ENCODE measurements at regions not wholly inside any gene's neighbourhood (a gene's known extent, or its start where the extent isn't known, plus 50 kb on each side); places are given as distances from the start of the nearest gene placed in this dataset.

DNA sequence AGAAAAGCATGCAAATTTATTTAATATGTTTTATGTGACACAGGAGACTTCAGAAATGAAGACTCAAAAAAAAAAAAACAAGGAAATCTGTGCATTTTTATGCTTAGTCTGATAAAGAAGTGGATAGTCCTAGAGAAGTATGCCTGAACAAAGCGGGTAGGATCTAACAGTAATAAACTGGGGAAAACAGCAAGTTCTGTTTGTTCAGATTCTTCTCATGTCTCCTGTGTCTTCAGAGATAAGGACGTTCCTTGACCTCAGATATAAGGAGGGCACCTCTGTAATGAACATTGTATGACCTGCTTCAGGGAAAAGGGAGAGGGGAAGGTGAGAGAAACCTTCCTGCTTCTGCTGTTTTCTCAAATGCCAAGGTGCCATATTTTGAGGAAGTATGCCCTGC is 67.7 kb upstream of the TNFSF18 start:
- Histone ChIP-seq H3K27me3 (ENCODE audit: low read depth) (no peaks in the 10 kb centered on the region), H3K4me3 (no peak overlapping the region), H3K36me3 (no peaks in the 10 kb centered on the region), H3K4me1 (peaks cover 22% of the 10 kb centered on the region), H3K9me3 (replicated peaks) (no peaks in the 10 kb centered on the region), H3K27ac (replicated peaks) (no peak overlapping the region)
- no peak for DNase-seq
- intact Hi-C loops (cut with micrococcal nuclease), result no loop called here
- TF ChIP-seq, protein P1, sequence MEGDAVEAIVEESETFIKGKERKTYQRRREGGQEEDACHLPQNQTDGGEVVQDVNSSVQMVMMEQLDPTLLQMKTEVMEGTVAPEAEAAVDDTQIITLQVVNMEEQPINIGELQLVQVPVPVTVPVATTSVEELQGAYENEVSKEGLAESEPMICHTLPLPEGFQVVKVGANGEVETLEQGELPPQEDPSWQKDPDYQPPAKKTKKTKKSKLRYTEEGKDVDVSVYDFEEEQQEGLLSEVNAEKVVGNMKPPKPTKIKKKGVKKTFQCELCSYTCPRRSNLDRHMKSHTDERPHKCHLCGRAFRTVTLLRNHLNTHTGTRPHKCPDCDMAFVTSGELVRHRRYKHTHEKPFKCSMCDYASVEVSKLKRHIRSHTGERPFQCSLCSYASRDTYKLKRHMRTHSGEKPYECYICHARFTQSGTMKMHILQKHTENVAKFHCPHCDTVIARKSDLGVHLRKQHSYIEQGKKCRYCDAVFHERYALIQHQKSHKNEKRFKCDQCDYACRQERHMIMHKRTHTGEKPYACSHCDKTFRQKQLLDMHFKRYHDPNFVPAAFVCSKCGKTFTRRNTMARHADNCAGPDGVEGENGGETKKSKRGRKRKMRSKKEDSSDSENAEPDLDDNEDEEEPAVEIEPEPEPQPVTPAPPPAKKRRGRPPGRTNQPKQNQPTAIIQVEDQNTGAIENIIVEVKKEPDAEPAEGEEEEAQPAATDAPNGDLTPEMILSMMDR (IDR thresholded peaks at IDR 0.05; ENCODE audit: borderline replicate concordance), result no peak

DNA sequence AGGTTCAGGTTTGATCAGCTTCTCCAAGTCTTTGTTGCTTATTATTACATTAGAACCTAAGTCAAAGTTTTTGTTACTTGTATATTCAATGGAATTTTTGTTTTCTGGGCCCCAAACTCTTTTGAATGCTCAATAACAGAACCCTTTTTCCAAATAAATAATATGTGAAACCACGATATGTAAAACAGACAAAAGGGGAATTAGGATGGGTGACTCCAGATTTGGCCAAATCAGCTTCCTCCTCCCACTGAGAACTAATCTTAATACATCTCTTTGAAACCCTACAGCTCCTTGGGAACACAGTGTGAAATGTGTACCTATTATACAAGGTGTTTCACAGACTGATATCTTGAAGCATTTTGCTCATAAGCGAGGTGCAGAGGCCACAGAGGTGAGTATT is 67.0 kb upstream of the TNFSF18 start:
- Histone ChIP-seq H3K27ac (replicated peaks) (no peak overlapping the region), H3K9me3 (replicated peaks) (no peaks in the 10 kb centered on the region), H3K4me3 (no peak overlapping the region), H3K27me3 (ENCODE audit: low read depth) (no peaks in the 10 kb centered on the region), H3K4me1 (peaks cover 16% of the 10 kb centered on the region), H3K36me3 (no peaks in the 10 kb centered on the region)
- intact Hi-C loops (cut with micrococcal nuclease), result no loop called here
- DNase-seq, result no peak
- TF ChIP-seq, protein P1 (IDR thresholded peaks at IDR 0.05; ENCODE audit: borderline replicate concordance), result no peak

DNA sequence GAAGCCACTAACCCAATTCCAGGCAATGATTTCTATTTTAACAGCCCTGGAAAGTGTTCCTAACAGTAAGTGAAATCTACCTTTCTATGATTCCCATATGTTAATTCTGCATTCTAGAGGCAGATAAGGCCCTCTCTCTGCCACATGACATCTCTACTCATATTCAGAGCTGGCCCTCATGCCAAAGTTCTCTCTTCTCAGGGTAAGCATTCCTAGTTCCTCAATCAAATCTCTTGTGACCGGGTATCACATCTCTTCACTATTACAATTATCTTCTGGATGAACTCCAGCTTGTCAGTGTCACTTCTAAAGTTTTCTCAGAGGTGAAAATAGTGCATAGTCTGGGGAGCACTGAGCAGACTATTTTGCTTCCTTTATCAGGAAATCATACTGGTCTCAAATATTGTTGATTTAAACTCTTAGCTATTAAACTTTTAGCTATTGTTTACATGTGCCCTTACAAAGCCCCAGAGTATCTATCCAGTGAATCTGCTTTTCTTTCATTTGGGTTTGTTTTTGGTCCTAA is 66.4 kb upstream of the TNFSF18 start:
- Histone ChIP-seq H3K27ac (replicated peaks) (no peak overlapping the region), H3K4me1 (peaks cover 10% of the 10 kb centered on the region), H3K36me3 (no peaks in the 10 kb centered on the region), H3K4me3 (no peak overlapping the region), H3K27me3 (ENCODE audit: low read depth) (no peaks in the 10 kb centered on the region), H3K9me3 (replicated peaks) (no peaks in the 10 kb centered on the region)
- DNase-seq, result no peak
- intact Hi-C loops (cut with micrococcal nuclease), result no loop called here
- TF ChIP-seq, protein P1 (IDR thresholded peaks at IDR 0.05; ENCODE audit: borderline replicate concordance), result no peak

DNA sequence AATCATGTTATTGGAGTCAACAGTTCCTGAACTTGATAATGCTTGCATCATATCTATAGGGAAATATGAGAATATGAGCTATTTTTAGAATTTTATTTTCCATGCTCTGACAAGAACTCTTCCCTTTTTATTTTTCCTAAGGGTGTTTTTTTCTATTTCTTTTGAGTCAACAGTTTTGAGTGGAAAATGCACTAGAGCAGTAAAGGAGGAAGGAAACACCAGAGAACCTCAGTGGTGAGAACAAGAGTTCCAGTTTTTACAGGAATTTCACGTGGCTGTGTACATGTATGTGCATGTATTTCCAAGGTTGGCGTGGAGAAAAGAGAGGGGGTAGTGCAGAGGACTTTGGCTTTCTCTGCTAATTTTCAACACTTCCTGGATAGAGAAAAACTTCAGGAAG is 63.6 kb upstream of the TNFSF18 start:
- no peaks in the 10 kb centered on the region for H3K9me3 ChIP-seq (replicated peaks)
- no peak overlapping the region for H3K4me3 ChIP-seq
- H3K27me3 ChIP-seq (ENCODE audit: low read depth), result no peaks in the 10 kb centered on the region
- H3K27ac ChIP-seq (replicated peaks), result no peak overlapping the region
- intact Hi-C loops (cut with micrococcal nuclease), result no loop called here
- no peak for DNase-seq
- peaks cover 5% of the 10 kb centered on the region for H3K4me1 ChIP-seq
- TF ChIP-seq, protein P1 (IDR thresholded peaks at IDR 0.05; ENCODE audit: borderline replicate concordance), result no peak
- no peaks in the 10 kb centered on the region for H3K36me3 ChIP-seq

DNA sequence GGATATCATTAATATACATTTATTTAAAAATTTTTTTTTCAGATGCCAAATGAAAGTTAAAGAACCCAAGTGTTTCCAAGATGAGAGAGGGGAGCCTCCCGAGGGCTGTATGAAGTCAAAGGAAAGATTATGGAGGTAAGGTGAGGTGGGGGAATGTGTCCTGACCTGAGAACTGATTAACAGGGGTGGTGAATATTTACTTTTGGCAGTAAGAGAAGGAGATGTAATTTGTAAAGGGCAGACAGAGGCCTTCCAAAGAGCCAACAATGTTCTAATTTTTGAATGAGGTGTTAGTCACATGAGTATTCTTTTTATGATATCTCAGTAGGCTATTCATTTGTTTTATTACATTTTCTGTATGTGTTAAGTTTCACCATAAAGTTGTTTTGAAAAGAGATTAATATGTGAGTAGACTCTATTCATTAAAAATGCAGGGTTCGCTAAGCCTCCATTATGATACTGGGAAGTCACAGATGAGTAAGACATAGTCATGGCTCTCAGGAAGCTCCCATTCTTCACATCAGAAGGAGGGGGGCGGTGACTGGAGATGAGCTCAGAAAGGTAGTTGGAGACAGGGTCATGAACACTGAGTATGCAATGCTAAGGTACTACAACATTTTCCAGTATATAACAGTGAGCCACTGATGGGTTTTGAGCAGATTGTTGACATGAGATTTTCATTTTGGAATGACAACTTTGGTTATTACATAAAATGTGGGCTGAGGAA is 62.4 kb upstream of the TNFSF18 start:
- intact Hi-C loops (cut with micrococcal nuclease), result no loop called here
- no peak overlapping the region for H3K4me3 ChIP-seq
- peaks cover 5% of the 10 kb centered on the region for H3K4me1 ChIP-seq
- no peak for DNase-seq
- H3K27ac ChIP-seq (replicated peaks), result no peak overlapping the region
- H3K36me3 ChIP-seq, result no peaks in the 10 kb centered on the region
- no peaks in the 10 kb centered on the region for H3K27me3 ChIP-seq (ENCODE audit: low read depth)
- TF ChIP-seq, protein P1 (IDR thresholded peaks at IDR 0.05; ENCODE audit: borderline replicate concordance), result no peak
- H3K9me3 ChIP-seq (replicated peaks), result peaks cover 7% of the 10 kb centered on the region
